ENCODE measurements at regions not wholly inside any gene's neighbourhood (a gene's known extent, or its start where the extent isn't known, plus 50 kb on each side); places are given as distances from the start of the nearest gene placed in this dataset.

DNA sequence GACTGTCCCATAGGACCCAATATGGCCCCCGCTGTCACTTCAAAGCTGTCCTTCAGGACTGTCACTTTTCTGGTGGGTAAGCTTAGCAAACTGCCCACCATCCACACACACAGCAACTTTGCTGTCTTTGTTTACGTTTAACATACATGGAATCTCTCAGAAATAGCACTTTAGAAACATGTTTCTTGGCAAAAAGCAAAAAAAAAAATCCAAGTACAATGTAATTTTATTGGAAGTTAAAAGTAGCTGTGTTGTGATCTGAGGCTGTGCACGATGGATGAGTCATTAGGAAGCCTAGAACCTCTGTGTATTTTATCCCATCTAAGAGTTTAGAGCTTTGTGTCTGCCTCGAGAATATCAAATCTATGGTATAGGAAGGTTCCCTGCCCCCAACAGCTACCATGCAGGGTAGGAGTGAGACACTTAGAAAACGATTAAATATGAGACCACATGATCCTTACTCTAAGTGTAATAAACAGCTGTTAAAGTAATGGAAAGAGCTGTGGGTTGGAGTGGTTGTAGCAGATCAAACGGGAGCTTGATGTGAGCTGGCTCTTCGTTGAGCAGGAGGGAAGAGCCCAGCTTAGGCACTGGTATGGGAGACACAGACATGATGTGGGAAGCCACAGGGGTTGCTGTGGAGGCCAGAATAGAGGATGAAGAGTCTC lies 119.5 kb downstream of the PLEKHG1 start:
- TF ChIP-seq, protein P1, sequence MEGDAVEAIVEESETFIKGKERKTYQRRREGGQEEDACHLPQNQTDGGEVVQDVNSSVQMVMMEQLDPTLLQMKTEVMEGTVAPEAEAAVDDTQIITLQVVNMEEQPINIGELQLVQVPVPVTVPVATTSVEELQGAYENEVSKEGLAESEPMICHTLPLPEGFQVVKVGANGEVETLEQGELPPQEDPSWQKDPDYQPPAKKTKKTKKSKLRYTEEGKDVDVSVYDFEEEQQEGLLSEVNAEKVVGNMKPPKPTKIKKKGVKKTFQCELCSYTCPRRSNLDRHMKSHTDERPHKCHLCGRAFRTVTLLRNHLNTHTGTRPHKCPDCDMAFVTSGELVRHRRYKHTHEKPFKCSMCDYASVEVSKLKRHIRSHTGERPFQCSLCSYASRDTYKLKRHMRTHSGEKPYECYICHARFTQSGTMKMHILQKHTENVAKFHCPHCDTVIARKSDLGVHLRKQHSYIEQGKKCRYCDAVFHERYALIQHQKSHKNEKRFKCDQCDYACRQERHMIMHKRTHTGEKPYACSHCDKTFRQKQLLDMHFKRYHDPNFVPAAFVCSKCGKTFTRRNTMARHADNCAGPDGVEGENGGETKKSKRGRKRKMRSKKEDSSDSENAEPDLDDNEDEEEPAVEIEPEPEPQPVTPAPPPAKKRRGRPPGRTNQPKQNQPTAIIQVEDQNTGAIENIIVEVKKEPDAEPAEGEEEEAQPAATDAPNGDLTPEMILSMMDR (IDR thresholded peaks at IDR 0.05; ENCODE audit: extremely low read depth in 1 of 2, insufficient read depth in 1 of 2, low read depth in 1 of 2, low read length in 2 of 2) = no peak
- TF ChIP-seq MYC (IDR thresholded peaks at IDR 0.05; ENCODE audit: low read depth, low read length) = no peak
- TF ChIP-seq EZH2 (IDR thresholded peaks at IDR 0.05; ENCODE audit: borderline replicate concordance, low read depth, low read length, severe bottlenecking) = no peak

Measured in endothelial cell of umbilical vein (primary cell).